ENCODE measurements at regions not wholly inside any gene's neighbourhood (a gene's known extent, or its start where the extent isn't known, plus 50 kb on each side); places are given as distances from the start of the nearest gene placed in this dataset.

DNA sequence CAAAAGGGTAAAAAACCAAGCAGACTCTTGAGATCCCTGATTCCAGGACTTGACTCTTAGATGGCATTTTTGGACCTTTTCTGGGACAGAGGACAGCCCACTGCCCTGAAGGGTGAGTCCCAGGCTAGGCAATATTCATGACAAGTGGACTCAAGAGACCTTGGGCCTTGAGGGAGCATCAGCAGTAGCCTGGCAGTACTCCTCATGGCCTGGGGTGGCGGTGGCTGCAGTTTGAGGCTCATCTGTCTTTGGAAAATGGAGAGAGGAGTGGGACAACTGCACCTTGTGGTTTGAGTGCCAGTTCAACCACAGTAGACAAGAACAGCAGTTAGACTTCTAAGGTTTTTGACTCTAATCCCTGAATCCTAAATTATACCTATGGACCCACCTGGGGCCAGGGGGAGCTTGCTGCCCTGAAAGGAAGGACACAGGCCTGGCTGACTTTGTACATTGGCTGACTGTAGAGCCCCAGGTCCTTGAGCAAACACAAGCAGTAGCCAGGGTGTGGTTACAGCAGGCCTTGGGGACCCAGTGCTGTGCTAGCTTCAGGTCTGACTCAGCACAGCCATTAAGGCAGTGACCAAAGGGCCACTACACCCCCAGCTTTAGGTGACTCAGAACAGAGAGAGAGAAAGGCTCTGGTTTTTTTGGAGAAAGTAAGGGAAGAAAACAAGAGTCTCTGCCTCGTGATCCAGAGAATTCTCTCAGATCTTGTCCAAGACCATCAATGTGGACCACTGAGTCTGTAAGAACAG is 1023.2 kb downstream of the KCNT2 start:
- TF ChIP-seq GATA3 (IDR thresholded peaks at IDR 0.05; ENCODE audit: low read depth, low read length) (no peak), GATA2 (IDR thresholded peaks at IDR 0.05; ENCODE audit: low read depth, low read length) (no peak)
